Ascending aorta (tissue), 2 donors: ENCODE measurements at regions not wholly inside any gene's neighbourhood (a gene's known extent, or its start where the extent isn't known, plus 50 kb on each side); places are given as distances from the start of the nearest gene placed in this dataset.

Source experiments
- DNase-seq, 2 donors: peaks; one replicate each; pipeline ENCODE4 v3.0.0-alpha.2; 2019; ENCODE audit warnings: low spot score in 2 of 2
- H3K27ac ChIP-seq, 2 donors: fragments of 200-600 bp; sonication (generic); one replicate each; pipeline ENCODE4 v1.5.1; 2016 to 2017; ENCODE audit warnings: mild to moderate bottlenecking in 1 of 2
- H3K27me3 ChIP-seq: fragments of 200-600 bp; sonication (generic); one replicate; pipeline ENCODE4 v1.5.1; 2017
- H3K36me3 ChIP-seq, 2 donors: fragments of 200-600 bp; sonication (generic); one replicate each; pipeline ENCODE4 v1.5.1; 2016
- H3K4me1 ChIP-seq, 2 donors: fragments of 200-600 bp; sonication (generic); one replicate each; pipeline ENCODE4 v1.5.1; 2016 to 2017; ENCODE audit warnings: mild to moderate bottlenecking in 1 of 2
- H3K4me3 ChIP-seq, 2 donors: fragments of 200-600 bp; sonication (generic); one replicate each; pipeline ENCODE4 v1.5.1; 2016 to 2017; ENCODE audit warnings: mild to moderate bottlenecking in 1 of 2
- H3K9me3 ChIP-seq, 2 donors: fragments of 200-600 bp; sonication (generic); one replicate each; pipeline ENCODE4 v1.5.1; 2016
- intact Hi-C: fragments of 100-400 bp; cut with DNase I; formaldehyde crosslinking; loops from one replicate; pipeline ENCODE4 v1.15.1; 2023
- TF ChIP-seq, protein P1 (sequence below), 3 experiments: fragments of 200-600 bp in 2 of 3; fragments of 450-650 bp in 1 of 3; sonication (generic) in 2 of 3; IDR thresholded peaks; one replicate each; pipeline ENCODE4 v1.5.1; 2016 to 2019; ENCODE audit warnings: antibody characterized with exemption in 3 of 3, mild to moderate bottlenecking in 1 of 3, moderate library complexity in 1 of 3

DNA sequence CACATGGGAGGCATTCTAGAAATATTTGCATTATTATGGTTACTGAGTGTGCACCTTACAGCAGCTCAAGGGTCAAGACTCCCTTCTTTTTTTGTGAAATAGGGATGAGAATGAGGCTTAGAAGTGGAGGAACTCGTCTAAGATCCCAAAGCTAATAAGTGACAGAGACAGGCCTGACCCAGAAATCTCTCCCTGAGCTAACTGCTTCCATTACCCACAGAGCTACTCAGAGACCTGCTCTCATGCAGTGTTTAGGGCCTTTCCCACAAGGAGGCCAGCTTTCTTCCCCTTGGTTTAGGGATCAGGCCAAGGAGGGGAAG, 301.7 kb downstream of the RPS24 start:
- TF ChIP-seq, protein P1, sequence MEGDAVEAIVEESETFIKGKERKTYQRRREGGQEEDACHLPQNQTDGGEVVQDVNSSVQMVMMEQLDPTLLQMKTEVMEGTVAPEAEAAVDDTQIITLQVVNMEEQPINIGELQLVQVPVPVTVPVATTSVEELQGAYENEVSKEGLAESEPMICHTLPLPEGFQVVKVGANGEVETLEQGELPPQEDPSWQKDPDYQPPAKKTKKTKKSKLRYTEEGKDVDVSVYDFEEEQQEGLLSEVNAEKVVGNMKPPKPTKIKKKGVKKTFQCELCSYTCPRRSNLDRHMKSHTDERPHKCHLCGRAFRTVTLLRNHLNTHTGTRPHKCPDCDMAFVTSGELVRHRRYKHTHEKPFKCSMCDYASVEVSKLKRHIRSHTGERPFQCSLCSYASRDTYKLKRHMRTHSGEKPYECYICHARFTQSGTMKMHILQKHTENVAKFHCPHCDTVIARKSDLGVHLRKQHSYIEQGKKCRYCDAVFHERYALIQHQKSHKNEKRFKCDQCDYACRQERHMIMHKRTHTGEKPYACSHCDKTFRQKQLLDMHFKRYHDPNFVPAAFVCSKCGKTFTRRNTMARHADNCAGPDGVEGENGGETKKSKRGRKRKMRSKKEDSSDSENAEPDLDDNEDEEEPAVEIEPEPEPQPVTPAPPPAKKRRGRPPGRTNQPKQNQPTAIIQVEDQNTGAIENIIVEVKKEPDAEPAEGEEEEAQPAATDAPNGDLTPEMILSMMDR (IDR thresholded peaks at IDR 0.05) = no peak
- intact Hi-C loops = no loop called here
- Histone ChIP-seq H3K9me3 (no peaks in the 10 kb centered on the region), H3K27ac (peak overlapping the region; percentile 68 to 71), H3K27me3 (no peaks in the 10 kb centered on the region), H3K36me3 (no peaks in the 10 kb centered on the region), H3K4me1 (peaks cover 6 to 37% of the 10 kb centered on the region in 2 donors), H3K4me3 (no peak overlapping the region)
- DNase-seq = no peak

DNA sequence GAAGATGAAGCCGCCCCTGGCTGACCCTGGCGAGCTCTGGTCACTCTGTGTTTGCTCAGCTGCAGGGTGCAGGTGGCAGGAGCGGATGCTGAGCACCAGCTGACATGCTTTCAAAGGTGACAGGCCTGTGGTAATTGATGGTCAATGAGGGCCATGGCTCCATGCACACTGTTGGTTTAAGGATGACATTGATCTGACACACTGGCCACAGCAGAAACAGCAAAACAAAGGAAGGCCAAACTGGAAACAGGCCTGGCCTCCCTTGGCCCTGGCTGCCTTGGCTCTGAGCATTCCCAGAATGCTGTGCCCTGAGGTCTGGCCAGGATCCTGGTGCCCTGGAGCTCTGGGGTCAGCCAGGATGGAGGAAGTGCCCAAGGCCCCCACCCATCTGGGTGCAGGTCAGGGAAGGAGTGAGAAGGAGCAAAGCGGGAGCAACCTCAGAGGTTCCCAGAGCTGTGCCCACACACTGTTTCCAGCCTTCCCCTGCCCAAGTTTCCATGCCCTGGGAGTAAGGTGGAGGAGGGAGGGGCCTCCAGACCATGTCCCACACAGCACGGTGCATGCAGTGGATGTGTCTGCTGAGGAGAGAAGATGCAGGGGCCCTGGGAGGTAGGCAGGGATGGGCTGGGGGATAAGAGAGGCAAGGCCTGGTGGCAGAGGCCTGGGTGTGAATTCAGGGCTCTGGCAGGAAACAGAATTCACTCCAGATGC, 302.2 kb downstream of the RPS24 start:
- no peaks in the 10 kb centered on the region for H3K27me3 ChIP-seq
- DNase-seq = peak in 1 of 2 donors; percentile 77
- H3K27ac ChIP-seq = peak overlapping the region; percentile 68 to 71
- H3K4me3 ChIP-seq = no peak overlapping the region
- TF ChIP-seq, protein P1 (IDR thresholded peaks at IDR 0.05) = no peak
- H3K36me3 ChIP-seq = no peaks in the 10 kb centered on the region
- peaks cover 6 to 37% of the 10 kb centered on the region in 2 donors for H3K4me1 ChIP-seq
- no peaks in the 10 kb centered on the region for H3K9me3 ChIP-seq
- intact Hi-C loops = no loop called here

DNA sequence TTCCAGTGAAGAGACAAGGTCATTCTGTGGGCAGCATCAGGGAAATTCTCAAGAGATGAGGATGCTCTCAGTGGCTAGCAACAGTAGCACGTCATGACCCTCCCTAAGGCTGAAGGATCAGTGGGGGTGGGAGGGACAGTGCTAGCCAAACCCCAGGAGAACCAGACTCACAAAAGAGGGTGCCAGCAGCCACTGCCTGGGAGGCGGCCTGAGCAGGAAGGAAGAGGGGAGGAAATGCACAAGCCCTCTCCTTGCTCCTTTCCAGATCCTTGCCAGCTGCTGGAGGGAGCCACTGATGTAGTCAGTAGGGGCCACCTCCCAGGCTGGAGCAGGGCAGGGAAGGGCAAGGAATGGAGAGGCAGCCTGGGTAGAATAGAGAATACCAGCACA, 302.7 kb downstream of the RPS24 start:
- intact Hi-C loops = no loop called here
- Histone ChIP-seq H3K9me3 (no peaks in the 10 kb centered on the region), H3K27me3 (no peaks in the 10 kb centered on the region), H3K4me3 (no peak overlapping the region), H3K4me1 (peaks cover 6 to 33% of the 10 kb centered on the region in 2 donors), H3K36me3 (no peaks in the 10 kb centered on the region), H3K27ac (peak overlapping the region; percentile 68 to 71)
- TF ChIP-seq, protein P1 (IDR thresholded peaks at IDR 0.05) = no peak
- DNase-seq = peak in 1 of 2 donors; percentile 62

DNA sequence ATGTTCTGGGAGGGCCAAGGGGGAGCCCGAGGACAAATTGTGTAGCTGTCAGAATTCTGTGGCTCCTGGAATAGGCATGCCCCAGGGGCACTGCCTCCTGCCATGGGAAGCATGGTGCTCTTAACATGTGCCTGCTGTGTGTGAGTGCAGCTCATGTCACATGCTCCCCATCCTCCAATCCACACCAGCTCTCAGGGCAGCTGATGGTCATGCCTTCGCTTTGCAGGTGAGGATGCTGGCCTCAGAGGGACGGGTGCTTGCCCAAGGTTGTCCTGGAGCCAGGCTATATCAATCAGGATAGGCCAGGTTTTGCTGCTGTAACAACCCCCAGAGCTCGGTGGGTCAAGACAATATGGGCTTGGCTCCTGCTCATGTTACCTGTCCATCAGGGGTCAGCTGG, 303.4 kb downstream of the RPS24 start:
- H3K27ac ChIP-seq = peak overlapping the region; percentile 68 to 71
- intact Hi-C loops = no loop called here
- no peaks in the 10 kb centered on the region for H3K27me3 ChIP-seq
- H3K36me3 ChIP-seq = no peaks in the 10 kb centered on the region
- peaks cover 6 to 28% of the 10 kb centered on the region in 2 donors for H3K4me1 ChIP-seq
- TF ChIP-seq, protein P1 (IDR thresholded peaks at IDR 0.05) = no peak
- DNase-seq = peak in 1 of 2 donors; percentile 56
- H3K4me3 ChIP-seq = no peak overlapping the region
- H3K9me3 ChIP-seq = no peaks in the 10 kb centered on the region

DNA sequence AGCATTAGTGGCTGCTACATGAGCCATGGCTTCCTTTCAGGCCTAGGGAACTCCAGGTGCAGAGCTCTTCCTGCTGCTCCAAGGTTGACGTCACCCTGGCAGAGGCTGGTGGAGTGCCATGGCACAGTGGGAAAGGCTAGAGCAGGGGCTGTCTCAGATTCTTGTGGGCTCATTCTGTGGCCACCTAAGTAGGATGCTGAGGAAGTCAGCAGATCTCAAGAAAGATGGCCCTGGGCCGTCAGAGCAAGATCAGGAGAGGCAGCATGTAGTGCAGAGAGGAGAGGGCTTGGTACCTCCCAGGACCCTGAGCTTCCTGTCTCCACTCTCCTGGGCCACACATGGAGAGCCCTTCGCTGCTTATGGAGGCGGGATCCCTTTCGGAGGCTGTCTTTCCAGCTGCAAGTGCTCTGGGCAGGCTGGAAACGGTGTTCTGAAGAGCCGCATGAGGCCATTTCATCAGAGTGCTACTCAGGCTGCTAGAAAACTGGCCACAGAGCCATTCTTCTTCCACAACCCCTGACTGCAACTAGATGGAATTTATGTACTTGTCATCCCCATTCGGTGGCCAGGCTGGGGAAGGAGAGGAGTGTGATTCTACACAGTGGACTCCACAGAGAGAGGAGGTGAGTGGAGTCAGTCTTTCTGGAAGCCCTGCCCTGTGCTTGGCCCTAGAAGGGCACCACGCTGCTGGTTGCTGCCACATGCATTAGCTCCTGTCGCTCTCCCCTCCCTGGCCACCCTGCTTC, 304.2 kb downstream of the RPS24 start:
- Histone ChIP-seq H3K4me3 (no peak overlapping the region), H3K9me3 (no peaks in the 10 kb centered on the region), H3K4me1 (peaks cover 6 to 21% of the 10 kb centered on the region in 2 donors), H3K36me3 (no peaks in the 10 kb centered on the region), H3K27me3 (no peaks in the 10 kb centered on the region), H3K27ac (no peak overlapping the region)
- intact Hi-C loops = no loop called here
- peak in 1 of 2 donors; percentile 30 for DNase-seq
- TF ChIP-seq, protein P1 (IDR thresholded peaks at IDR 0.05) = no peak
